MM.1S (cell line): ENCODE measurements at regions not wholly inside any gene's neighbourhood (a gene's known extent, or its start where the extent isn't known, plus 50 kb on each side); places are given as distances from the start of the nearest gene placed in this dataset.

ENCODE experiments used
- DNase-seq: peaks from one replicate; pipeline ENCODE4 v3.0.0-alpha.2; 2015
- H2AFZ ChIP-seq: fragments of 300-600 bp; sonication (generic); 2 replicates; pipeline ENCODE4 v1.6.0; 2016; ENCODE audit warnings: antibody characterized with exemption, low read length
- H3F3A ChIP-seq: fragments of 300-600 bp; sonication (generic); 2 replicates; pipeline ENCODE4 v1.6.1; 2016; ENCODE audit warnings: mild to moderate bottlenecking, antibody characterized with exemption, low read length, moderate library complexity, mixed read lengths; ENCODE audit not compliant: insufficient read depth
- H3K27ac ChIP-seq: fragments of 300-600 bp; sonication (generic); 2 replicates; pipeline ENCODE4 v1.5.1; 2016; ENCODE audit warnings: mild to moderate bottlenecking, low read length
- H3K27me3 ChIP-seq: fragments of 300-600 bp; sonication (generic); replicated peaks from 2 replicates; pipeline ENCODE4 v1.6.0; 2016; ENCODE audit warnings: low read length; ENCODE audit not compliant: insufficient read depth
- H3K36me3 ChIP-seq: fragments of 300-600 bp; sonication (generic); replicated peaks from 2 replicates; pipeline ENCODE4 v1.6.1; 2016; ENCODE audit warnings: mild to moderate bottlenecking, low read length, mixed read lengths; ENCODE audit not compliant: insufficient read depth
- H3K4me1 ChIP-seq: fragments of 300-600 bp; sonication (generic); 2 replicates; pipeline ENCODE4 v1.6.1; 2016; ENCODE audit warnings: low read length, mixed read lengths
- H3K4me2 ChIP-seq: fragments of 300-600 bp; sonication (generic); 2 replicates; pipeline ENCODE4 v1.6.0; 2016; ENCODE audit warnings: low read depth, low read length
- H3K4me3 ChIP-seq: fragments of 300-600 bp; sonication (generic); 2 replicates; pipeline ENCODE4 v1.5.1; 2016; ENCODE audit warnings: low read length, mixed read lengths
- H3K79me2 ChIP-seq: fragments of 300-600 bp; sonication (generic); 2 replicates; pipeline ENCODE4 v1.6.1; 2016; ENCODE audit warnings: mixed run types, low read length, mixed read lengths
- H3K9ac ChIP-seq: fragments of 300-600 bp; sonication (generic); 2 replicates; pipeline ENCODE4 v1.6.1; 2016; ENCODE audit warnings: low read length, mixed read lengths
- H3K9me2 ChIP-seq: fragments of 300-600 bp; sonication (generic); replicated peaks from 2 replicates; pipeline ENCODE4 v1.6.1; 2016; ENCODE audit warnings: mild to moderate bottlenecking, low read length, mixed read lengths; ENCODE audit not compliant: insufficient read depth
- H3K9me3 ChIP-seq: fragments of 300-600 bp; sonication (generic); replicated peaks from 2 replicates; pipeline ENCODE4 v1.6.1; 2016; ENCODE audit warnings: mild to moderate bottlenecking, low read length, mixed read lengths; ENCODE audit not compliant: insufficient read depth
- H4K20me1 ChIP-seq: fragments of 300-600 bp; sonication (generic); 2 replicates; pipeline ENCODE4 v1.6.1; 2016; ENCODE audit warnings: mild to moderate bottlenecking, low read length, moderate library complexity, mixed read lengths; ENCODE audit not compliant: insufficient read depth
- CTCF ChIP-seq: fragments of 300-600 bp; sonication (generic); IDR thresholded peaks from 2 replicates; pipeline ENCODE4 v1.5.1; 2016; ENCODE audit warnings: antibody characterized with exemption, low read length, mixed read lengths
- EZH2 ChIP-seq: fragments of 300-600 bp; sonication (generic); optimal IDR thresholded peaks from 2 replicates; pipeline ENCODE3; 2017; ENCODE audit warnings: low read depth, mild to moderate bottlenecking, antibody characterized with exemption, low read length, mixed read lengths
- EZH2phosphoT487 ChIP-seq: fragments of 300-600 bp; sonication (generic); IDR thresholded peaks from 2 replicates; pipeline ENCODE4 v1.6.1; 2018; ENCODE audit warnings: antibody characterized with exemption, low read length

DNA sequence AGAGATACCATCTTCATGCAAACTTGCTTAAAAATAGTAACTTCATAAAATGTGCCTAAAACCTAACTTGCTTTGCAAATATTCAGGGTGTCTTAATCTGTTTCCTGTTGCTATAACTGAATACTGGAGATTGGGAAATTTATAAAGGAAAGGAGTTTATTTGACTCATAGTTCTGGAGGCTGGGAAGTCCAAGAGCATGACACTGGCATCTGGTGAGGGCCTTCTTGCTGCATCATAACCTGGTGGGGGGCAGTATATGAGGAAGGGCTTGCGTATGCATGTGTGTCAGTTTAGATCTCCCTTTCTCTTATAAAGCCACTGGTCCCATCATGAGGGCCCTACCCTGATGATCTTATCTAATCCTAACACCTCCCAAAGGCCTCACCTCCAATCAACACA is 166.5 kb downstream of the LPIN1 start:
- Histone ChIP-seq H3K9me2 (no peaks in the 10 kb centered on the region), H3K79me2 (no peaks in the 10 kb centered on the region), H3K27ac (no peak overlapping the region), H3K9me3 (no peaks in the 10 kb centered on the region), H4K20me1 (no peaks in the 10 kb centered on the region), H3K4me3 (no peak overlapping the region), H3K4me1 (no peaks in the 10 kb centered on the region), H2AFZ (no peak overlapping the region), H3K27me3 (no peaks in the 10 kb centered on the region), H3K9ac (no peak overlapping the region), H3K36me3 (no peaks in the 10 kb centered on the region), H3K4me2 (no peak overlapping the region), H3F3A (no peaks in the 10 kb centered on the region)
- TF ChIP-seq CTCF (no peak), EZH2phosphoT487 (no peak), EZH2 (no peak)
- no peak for DNase-seq

DNA sequence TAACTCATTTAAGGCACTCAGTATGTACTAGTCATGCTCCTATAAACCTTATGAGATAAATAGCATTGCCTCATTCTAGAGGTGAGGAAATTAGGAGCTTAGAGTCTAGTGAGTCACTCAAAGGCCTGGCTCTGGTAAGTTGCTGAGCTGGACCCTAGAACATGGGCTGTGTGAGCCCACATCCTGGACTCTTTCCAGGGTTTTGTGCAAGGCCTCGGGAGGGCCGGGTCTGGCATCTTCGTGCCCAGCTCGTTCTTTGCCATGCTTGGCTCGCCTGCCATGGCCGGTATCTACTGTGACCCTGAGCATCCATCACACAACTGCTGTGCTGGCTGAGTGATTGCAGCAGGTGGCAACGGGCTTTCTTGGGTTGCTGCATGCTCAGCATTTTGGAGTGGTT is 168.0 kb downstream of the LPIN1 start:
- Histone ChIP-seq H3K27me3 (no peaks in the 10 kb centered on the region), H3K9me2 (no peaks in the 10 kb centered on the region), H3K79me2 (no peaks in the 10 kb centered on the region), H3K36me3 (no peaks in the 10 kb centered on the region), H3F3A (no peaks in the 10 kb centered on the region), H3K9me3 (no peaks in the 10 kb centered on the region), H2AFZ (no peak overlapping the region), H3K4me2 (no peak overlapping the region), H4K20me1 (no peaks in the 10 kb centered on the region), H3K4me3 (no peak overlapping the region), H3K9ac (no peak overlapping the region), H3K4me1 (no peaks in the 10 kb centered on the region), H3K27ac (no peak overlapping the region)
- TF ChIP-seq EZH2 (no peak), EZH2phosphoT487 (no peak), CTCF (no peak)
- no peak for DNase-seq

GRCh38 chr2:11915650-11916049 is 169.2 kb downstream of the LPIN1 start:
- Histone ChIP-seq H3K4me3 (no peak overlapping the region), H3K36me3 (no peaks in the 10 kb centered on the region), H3K9me3 (no peaks in the 10 kb centered on the region), H4K20me1 (no peaks in the 10 kb centered on the region), H3K27ac (no peak overlapping the region), H3K9ac (no peak overlapping the region), H3F3A (no peaks in the 10 kb centered on the region), H3K27me3 (no peaks in the 10 kb centered on the region), H3K4me1 (no peaks in the 10 kb centered on the region), H3K9me2 (no peaks in the 10 kb centered on the region), H3K79me2 (no peaks in the 10 kb centered on the region), H3K4me2 (no peak overlapping the region), H2AFZ (no peak overlapping the region)
- no peak for DNase-seq
- TF ChIP-seq EZH2phosphoT487 (no peak), CTCF (no peak), EZH2 (no peak)
